Kidney (tissue), 13 donors: ENCODE measurements at regions not wholly inside any gene's neighbourhood (a gene's known extent, or its start where the extent isn't known, plus 50 kb on each side); places are given as distances from the start of the nearest gene placed in this dataset.

Experiments used
- DNase-seq, 5 donors: peaks; one replicate each; pipeline ENCODE4 v3.0.0-alpha.2; 2013 to 2020
- FAIRE-seq: peaks from 2 replicates; lab custom pipeline; 2012; peaks lifted over from hg19 to GRCh38; lab: Jason Lieb, UNC
- H3K27ac ChIP-seq, 2 donors: one replicate each; pipeline ENCODE4 v1.7.0; 2013; ENCODE audit warnings: low read depth in 2 of 2, low read length in 2 of 2, inconsistent platforms in 1 of 2
- H3K27me3 ChIP-seq: one replicate; pipeline ENCODE4 v1.7.1; 2013; ENCODE audit warnings: low read length, inconsistent platforms; ENCODE audit not compliant: control insufficient read depth, insufficient read depth
- H3K36me3 ChIP-seq, 3 donors: one replicate each; pipeline versions ENCODE4 v1.7.0 to v1.7.1; 2013; ENCODE audit warnings: low read length in 3 of 3, control low read depth in 1 of 3, inconsistent platforms in 1 of 3; ENCODE audit not compliant: insufficient read depth in 3 of 3, control insufficient read depth in 2 of 3
- H3K4me1 ChIP-seq, 3 donors: one replicate each; pipeline versions ENCODE4 v1.7.0 to v1.7.1; 2013; ENCODE audit warnings: low read length in 3 of 3, inconsistent platforms in 1 of 3, low read depth in 1 of 3; ENCODE audit not compliant: control insufficient read depth in 2 of 3, insufficient read depth in 2 of 3
- H3K4me3 ChIP-seq, 3 donors: one replicate each; pipeline versions ENCODE4 v1.7.0 to v1.8.1; 2013; ENCODE audit warnings: low read length in 3 of 3, control low read depth in 1 of 3, inconsistent platforms in 1 of 3
- H3K9ac ChIP-seq, 3 donors: one replicate each; pipeline versions ENCODE4 v1.7.0 to v1.7.1; 2013; ENCODE audit warnings: low read length in 3 of 3, control low read depth in 1 of 3, inconsistent platforms in 1 of 3
- H3K9me3 ChIP-seq, 3 donors: one replicate each; pipeline versions ENCODE4 v1.7.0 to v1.7.1; 2013; ENCODE audit warnings: low read length in 3 of 3, control low read depth in 1 of 3, inconsistent platforms in 1 of 3; ENCODE audit not compliant: control insufficient read depth in 2 of 3, insufficient read depth in 1 of 3
- intact Hi-C: fragments of 100-400 bp; cut with DNase I; formaldehyde crosslinking; loops from one replicate; pipeline ENCODE4 v1.11.1; 2022
- TF ChIP-seq, protein P1 (sequence below): IDR thresholded peaks from 3 replicates; pipeline ENCODE4 v1.5.1; 2012; ENCODE audit warnings: mild to moderate bottlenecking, moderate library complexity, borderline replicate concordance; ENCODE audit not compliant: insufficient read depth; ENCODE audit errors: extremely low read depth
- donor health status: control.
- donor health status: control.
- donor health status: control.
- donor health status: control.
- donor health status: control.
- donor health status: DM: yes; HTN: yes; CAD: no.
- donor health status: Normal renal cell carcinoma (clear cell type).

DNA sequence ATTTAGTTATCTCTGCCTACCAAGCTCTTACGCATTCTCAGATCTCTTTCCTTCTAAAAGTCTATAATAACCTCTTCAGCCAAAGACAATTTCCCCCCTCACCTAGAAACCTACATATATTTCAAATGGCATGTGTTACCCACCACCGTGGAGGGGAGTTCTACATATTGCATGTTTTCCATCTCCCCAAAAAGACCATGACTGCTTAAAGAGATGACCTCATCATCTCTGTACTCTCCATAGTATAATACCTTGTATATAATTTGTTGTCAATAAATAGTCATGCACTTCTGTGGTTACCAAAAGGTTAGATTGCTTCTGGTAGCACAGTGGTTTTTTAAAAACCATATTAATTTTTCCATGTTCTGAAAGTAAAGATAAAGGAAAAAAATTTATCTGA, 148.4 kb downstream of the TBX18 start:
- Histone ChIP-seq H3K9me3 (peaks cover 0 to 3% (median 0%) of the 10 kb centered on the region in 3 donors), H3K36me3 (no peaks in the 10 kb centered on the region), H3K4me1 (no peaks in the 10 kb centered on the region), H3K27me3 (no peaks in the 10 kb centered on the region), H3K9ac (no peak overlapping the region), H3K27ac (no peak overlapping the region), H3K4me3 (no peak overlapping the region)
- intact Hi-C loops: no loop called here
- DNase-seq: no peak
- TF ChIP-seq, protein P1, sequence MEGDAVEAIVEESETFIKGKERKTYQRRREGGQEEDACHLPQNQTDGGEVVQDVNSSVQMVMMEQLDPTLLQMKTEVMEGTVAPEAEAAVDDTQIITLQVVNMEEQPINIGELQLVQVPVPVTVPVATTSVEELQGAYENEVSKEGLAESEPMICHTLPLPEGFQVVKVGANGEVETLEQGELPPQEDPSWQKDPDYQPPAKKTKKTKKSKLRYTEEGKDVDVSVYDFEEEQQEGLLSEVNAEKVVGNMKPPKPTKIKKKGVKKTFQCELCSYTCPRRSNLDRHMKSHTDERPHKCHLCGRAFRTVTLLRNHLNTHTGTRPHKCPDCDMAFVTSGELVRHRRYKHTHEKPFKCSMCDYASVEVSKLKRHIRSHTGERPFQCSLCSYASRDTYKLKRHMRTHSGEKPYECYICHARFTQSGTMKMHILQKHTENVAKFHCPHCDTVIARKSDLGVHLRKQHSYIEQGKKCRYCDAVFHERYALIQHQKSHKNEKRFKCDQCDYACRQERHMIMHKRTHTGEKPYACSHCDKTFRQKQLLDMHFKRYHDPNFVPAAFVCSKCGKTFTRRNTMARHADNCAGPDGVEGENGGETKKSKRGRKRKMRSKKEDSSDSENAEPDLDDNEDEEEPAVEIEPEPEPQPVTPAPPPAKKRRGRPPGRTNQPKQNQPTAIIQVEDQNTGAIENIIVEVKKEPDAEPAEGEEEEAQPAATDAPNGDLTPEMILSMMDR: no peak
- FAIRE-seq: no peak

DNA sequence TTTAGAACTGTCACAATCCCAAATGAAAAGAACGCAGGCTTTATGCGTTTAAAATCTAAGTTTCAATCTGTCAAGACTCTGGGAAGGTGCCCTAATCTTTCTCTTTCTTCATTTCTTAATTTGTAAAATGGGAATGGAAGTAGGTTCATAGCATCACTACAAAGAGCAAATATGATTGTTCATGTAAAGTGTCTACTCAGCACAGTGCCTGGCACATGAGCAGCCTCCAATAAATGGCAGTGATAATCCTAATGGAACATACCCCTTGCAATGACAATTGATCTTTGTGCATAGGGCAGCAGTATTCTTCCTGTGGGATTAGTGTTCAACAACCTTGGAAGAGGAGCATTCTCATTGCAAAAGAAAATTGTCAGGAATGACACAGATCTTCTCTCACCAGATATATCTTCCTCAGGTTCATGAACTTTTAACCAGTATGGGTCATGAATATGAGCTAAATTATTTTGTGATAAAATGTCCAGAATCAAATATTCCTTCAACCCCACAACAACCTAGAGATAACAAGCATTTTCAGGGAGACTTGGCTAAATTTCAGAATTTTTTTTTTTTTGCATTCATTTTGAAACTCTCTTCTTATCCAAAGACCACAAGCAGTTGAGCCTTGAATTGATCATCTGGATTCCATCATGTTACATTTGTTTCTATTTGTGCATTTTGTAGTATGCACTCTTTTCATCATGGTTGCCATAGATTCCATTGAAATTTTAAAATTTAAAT, 149.1 kb downstream of the TBX18 start:
- FAIRE-seq: no peak

DNA sequence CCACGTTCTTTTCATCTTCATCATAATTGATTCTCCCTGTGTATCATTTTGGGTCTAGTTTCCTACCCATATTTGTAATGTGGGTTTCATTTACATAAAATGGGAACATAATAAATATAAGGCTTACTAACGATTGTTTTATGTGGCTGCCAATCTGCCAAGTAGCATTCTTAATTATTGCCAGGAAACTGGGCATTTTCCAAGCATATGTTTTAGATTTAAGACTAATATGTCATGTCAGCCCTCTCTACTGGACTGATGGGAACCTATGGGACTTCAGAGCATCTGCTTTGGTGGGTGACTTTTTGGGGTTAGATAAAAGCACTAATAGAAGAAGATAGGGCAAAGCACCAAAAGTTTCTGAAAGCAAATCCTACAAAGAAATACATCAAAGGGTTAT, 157.5 kb downstream of the TBX18 start:
- FAIRE-seq (no peak), DNase-seq (no peak)
- no peaks in the 10 kb centered on the region for H3K27me3 ChIP-seq
- no peak overlapping the region for H3K27ac ChIP-seq
- H3K4me3 ChIP-seq: no peak overlapping the region
- no peaks in the 10 kb centered on the region for H3K4me1 ChIP-seq
- no peaks in the 10 kb centered on the region for H3K36me3 ChIP-seq
- intact Hi-C loops: no loop called here
- TF ChIP-seq, protein P1: no peak
- H3K9me3 ChIP-seq: no peaks in the 10 kb centered on the region
- no peak overlapping the region for H3K9ac ChIP-seq

More for the DNA sequence above, 149.1 kb downstream of the TBX18 start:
- no peak overlapping the region for H3K27ac ChIP-seq
- H3K36me3 ChIP-seq: no peaks in the 10 kb centered on the region
- no peaks in the 10 kb centered on the region for H3K27me3 ChIP-seq
- no peak overlapping the region for H3K4me3 ChIP-seq
- intact Hi-C loops: no loop called here
- no peaks in the 10 kb centered on the region for H3K4me1 ChIP-seq
- H3K9me3 ChIP-seq: peaks cover 0 to 3% (median 0%) of the 10 kb centered on the region in 3 donors
- no peak overlapping the region for H3K9ac ChIP-seq
- TF ChIP-seq, protein P1: no peak
- no peak for DNase-seq
